Amniotic stem cell (primary cell): ENCODE measurements at regions not wholly inside any gene's neighbourhood (a gene's known extent, or its start where the extent isn't known, plus 50 kb on each side); places are given as distances from the start of the nearest gene placed in this dataset.
"Not testable (repeated sequence)": the region's sequence is repeated elsewhere in the genome, so short reads cannot be mapped to it uniquely, and the experiment has no call there.

Experiments
- DNase-seq: peaks from one replicate; lab custom pipeline; 2025; lab: John Stamatoyannopoulos, UW

DNA sequence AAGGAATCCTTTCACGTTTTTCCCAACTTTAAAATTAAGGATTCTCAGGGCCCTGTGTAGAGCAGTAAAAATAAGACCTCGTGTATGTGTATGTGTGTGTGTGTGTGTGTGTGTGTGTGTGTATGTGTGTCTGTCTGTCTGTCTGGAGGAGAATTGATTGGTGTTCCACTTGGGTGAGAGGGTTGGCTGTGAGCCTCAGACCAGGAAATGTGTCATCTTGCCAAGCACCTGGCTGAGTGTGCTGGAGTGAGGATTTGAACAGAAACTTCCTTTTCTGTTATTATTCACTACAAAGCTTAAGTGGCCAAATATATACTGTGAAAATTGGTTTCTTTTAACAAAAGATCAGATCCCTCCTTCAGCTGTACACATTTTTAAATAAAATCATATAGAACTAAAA lies 103.6 kb upstream of the NUDT6 start:
- DNase-seq = not testable (repeated sequence)

DNA sequence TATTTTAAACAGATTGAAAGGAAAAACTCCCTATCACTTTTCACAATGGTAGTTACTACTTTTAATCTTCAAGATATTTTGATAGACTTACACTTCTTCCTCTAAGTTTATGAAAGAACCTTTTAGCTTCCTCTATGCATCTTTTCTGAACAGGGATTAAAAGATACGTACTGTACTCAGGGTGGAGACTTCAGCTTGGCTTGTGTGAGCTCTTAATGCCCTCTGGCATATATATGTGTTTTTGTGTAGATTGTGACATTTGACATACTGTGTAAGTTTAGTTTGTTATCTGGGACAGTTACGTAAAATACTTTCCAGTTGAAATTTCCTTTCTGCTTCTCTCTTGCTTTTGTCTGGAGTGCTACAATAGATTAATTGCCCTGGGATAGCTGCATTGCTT lies 109.3 kb upstream of the NUDT6 start:
- no peak for DNase-seq

- no peak for DNase-seq
Observed at GRCh38 chr4:123034023-123034422, 111.6 kb upstream of the NUDT6 start.

GRCh38 chr4:123035239-123035638 lies 112.8 kb upstream of the NUDT6 start:
- DNase-seq = no peak

GRCh38 chr4:123037804-123038203 lies 115.4 kb upstream of the NUDT6 start:
- no peak for DNase-seq

DNA sequence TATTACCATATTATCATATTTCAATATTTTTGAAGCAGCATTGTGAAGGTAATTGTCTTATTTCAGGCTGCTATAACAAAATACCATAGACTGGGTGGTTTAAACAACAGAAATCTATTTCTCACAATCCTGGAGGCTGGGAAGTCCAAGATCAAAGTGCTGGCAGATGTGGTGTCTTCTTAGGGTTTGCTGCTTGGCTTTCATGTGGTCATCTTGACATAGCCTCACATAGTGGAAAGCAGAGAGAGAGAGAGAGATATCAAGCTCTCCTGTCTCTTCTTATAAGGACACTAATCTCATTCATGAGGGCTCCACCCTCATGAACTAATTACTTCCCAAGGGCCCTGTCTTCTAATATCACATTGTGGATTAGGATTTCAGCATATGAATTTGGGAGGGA lies 119.7 kb upstream of the NUDT6 start:
- no peak for DNase-seq

DNA sequence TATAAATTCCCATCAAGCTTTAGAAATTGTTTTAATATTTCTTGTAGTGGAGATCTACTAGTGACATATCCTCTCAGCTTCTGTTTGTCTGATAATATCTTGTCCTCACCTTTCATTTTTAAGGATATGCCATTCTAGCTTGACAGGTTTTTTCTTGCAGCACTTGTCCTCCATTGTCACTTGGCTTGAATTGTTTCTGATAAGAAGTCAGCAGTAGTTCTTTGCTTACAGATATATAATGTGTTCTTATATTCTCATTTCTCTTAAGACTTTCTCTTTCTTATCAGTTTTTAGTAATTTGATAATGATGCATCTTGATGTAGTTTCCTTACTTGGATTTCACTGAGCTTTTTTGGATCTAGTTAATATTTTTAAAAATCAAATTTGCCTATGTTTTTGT lies 120.6 kb upstream of the NUDT6 start:
- DNase-seq = no peak

GRCh38 chr4:123043793-123044425 lies 121.5 kb upstream of the NUDT6 start:
- no peak for DNase-seq

DNA sequence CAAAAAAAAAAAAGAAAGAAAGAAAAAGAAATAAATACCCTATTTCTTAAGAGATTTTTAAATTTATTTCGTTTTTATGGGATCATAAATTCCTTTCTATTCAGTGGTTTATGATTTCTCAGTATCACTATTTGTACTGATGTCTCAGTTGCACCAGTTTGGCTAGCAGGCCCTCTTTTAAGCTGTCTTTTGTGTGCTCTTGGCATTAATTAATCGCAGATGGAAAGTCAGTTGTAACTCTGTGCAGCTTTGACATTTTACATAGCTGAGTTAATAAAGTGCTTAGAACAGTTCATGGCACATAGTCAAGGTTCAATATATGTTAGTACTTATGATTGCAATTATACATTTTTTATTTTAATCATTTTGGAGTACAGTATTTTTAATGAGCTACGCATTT lies 123.7 kb upstream of the NUDT6 start:
- no peak for DNase-seq

- no peak for DNase-seq
Observed at GRCh38 chr4:123050018-123050417, 127.6 kb upstream of the NUDT6 start.

- no peak for DNase-seq
Observed at GRCh38 chr4:123052007-123052406, 129.6 kb upstream of the NUDT6 start.

GRCh38 chr4:123055943-123056342 lies 133.5 kb upstream of the NUDT6 start:
- no peak for DNase-seq

GRCh38 chr4:123060039-123060770 lies 137.8 kb upstream of the NUDT6 start:
- no peak for DNase-seq

GRCh38 chr4:123064390-123064789 lies 142.0 kb upstream of the NUDT6 start:
- DNase-seq = no peak

- DNase-seq = no peak
Observed at GRCh38 chr4:123068081-123068480, 145.7 kb upstream of the NUDT6 start.

DNA sequence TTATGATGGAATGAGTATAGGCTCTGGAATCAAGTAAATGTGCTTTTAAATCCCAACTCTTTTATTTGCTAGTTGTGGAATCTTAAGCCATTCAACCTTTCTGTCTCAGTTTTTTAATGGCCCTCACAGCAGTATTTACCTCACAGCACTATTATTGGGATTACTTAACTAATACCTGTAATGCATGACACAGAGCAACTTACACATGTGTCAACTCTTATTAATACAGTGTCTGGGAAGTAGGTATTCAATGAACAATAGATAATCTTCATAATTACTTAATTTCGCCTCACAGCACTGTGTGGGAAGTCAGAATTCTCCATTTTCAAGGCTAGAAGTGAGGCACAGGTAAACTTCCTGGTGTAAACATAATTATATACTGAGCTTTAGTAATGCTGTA lies 149.7 kb upstream of the NUDT6 start:
- no peak for DNase-seq

DNA sequence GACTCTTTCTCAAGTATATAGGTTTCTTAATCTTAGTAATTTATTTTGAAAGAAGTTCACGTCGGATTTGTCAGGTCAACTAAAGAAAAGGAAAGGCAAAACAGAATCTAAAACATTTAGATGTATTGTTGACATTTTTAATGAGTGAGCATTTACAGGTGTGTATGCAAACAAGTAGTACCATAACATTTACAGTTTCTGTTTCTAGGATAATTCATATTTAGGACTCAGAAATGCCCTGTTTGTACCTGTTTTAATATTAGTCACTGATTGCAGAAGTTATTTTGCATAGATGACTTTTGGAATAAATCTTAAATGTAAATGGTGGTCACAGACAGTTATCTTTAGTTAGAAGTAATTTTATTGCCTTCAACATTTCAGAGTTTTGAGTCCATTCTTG lies 151.3 kb upstream of the NUDT6 start:
- DNase-seq = no peak

GRCh38 chr4:123077330-123077729 lies 154.9 kb upstream of the NUDT6 start:
- no peak for DNase-seq

- no peak for DNase-seq
Observed at GRCh38 chr4:123081971-123082370, 159.6 kb upstream of the NUDT6 start.

DNA sequence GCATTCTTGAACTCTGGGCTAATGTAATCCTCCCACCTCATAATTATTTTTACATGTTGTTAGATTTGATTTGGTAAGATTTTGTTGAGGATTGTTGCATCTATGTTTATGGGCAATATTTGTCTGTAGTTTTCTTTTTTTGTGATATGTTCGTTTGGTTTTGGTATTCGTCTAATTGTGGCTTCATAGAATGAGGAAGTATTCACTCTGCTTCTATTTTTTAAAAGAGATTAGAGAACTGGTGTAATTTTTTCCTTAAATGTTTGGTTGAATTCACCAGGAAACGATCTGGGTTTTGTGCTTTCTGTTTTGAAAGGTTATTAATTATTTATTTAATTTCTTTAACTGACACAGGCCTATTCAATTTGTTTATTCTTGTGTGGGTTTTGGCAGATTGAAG lies 161.2 kb upstream of the NUDT6 start:
- no peak for DNase-seq

- DNase-seq = no peak
Observed at GRCh38 chr4:123088501-123088900, 166.1 kb upstream of the NUDT6 start.

- no peak for DNase-seq
Observed at GRCh38 chr4:123090886-123091285, 168.5 kb upstream of the NUDT6 start.

GRCh38 chr4:123092586-123092985 lies 170.2 kb upstream of the NUDT6 start:
- no peak for DNase-seq

DNA sequence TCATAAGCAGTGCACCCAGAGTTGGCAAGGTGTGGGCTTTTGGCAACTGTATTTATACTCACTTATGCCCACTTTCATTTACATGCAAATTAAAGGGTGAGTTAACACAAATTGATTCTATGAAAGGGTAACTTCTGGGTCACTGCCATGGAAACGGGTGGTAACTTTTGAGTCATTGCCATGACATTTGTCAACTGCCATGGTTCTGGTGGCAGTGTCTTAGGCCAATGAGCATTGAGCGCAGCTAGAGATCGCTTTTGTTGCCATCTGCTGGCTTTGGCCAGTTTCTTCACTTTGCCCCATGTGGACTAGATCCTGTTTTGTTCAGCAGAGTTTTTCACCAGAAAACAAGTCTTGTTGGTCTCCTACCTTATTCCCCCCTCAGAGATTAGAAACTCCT lies 170.8 kb upstream of the NUDT6 start:
- no peak for DNase-seq
